ENCODE measurements at regions not wholly inside any gene's neighbourhood (a gene's known extent, or its start where the extent isn't known, plus 50 kb on each side); places are given as distances from the start of the nearest gene placed in this dataset.
"Not testable (repeated sequence)": the region's sequence is repeated elsewhere in the genome, so short reads cannot be mapped to it uniquely, and the experiment has no call there.

DNA sequence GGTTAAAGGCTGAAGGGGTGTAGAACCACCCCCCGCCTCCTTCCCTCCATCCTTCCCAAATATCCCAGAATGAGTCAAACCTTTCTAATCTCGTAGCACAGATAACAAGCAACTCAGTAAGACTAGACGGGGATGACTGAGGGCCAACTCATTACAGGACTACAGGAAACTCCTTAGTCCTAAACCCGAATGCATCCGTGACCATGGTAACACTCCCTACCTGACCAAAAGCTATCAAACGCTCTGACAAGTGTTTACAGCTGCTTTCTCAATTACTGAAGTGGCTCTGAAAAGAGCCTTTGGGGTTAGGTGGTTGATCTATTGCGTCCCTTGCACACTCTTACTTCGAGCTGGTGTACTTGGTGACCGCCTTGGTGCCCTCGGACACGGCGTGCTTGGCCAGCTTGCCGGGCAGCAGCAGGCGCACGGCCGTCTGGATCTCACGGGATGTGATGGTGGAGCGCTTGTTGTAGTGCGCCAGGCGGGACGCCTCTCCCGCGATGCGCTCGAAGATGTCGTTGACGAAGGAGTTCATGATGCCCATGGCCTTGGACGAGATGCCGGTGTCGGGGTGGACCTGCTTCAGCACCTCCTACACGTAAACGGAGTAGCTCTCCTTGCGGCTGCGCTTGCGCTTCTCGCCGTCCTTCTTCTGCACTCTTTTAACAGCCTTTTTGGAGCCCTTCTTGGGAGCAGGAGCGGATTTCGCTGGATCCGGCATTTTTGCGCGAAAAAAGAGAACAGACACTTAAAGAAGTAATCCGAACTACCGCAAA lies 67.4 kb downstream of the FAM72B start:
- not testable (repeated sequence) for DNase-seq (ENCODE audit: low read depth)

DNA sequence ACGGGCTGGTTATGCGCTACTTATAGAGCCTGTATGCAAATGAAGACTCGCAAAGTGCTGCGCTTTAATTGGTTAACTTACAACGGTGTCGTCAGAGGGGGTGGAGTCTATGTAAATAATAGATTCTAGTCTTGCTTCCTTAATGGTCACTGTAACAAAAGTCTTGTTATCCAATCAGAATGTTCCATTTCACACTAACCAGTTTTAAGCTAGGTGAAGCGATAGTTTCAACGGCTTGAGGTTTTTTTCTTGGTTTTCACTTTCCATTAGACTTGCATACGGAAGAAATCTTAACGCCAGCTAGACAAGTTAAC lies 66.9 kb downstream of the FAM72B start:
- DNase-seq (ENCODE audit: low read depth), result not testable (repeated sequence)

DNA sequence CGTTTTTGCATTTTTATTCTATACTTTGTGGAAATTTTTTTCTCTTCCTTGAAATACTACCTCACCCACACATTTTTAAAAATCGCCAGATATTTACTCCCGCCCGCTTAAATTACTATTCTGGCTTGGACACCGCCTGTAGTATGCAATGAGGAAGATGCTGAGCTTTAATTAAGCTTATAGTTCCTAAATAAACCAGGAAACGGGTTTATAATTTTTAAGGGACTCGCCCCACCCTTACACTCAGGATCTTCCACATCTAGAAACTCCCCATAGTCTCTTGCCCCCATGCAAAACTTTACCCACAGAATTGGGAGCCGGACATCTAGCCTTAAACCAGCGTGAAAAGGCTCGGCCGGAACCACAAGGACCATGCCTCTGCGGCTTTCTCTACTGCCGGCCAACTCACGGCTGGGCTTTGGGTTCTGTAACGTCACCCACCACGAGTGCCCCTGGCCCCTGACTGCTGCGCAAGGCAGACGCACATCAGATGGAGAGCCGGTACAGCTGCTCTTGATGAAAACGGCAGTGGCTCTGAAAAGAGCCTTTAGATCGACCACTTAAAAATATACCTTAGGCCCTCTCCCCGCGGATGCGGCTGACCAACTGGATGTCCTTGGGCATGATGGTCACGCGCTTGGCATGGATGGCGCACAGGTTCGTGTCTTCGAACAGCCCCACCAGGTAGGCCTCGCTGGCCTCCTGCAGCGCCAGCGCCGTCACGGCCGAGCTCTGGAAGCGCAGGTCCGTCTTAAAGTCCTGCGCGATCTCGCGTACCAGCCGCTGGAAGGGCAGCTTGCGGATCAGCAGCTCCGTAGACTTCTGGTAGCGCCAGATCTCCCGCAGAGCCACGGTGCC lies 66.3 kb downstream of the FAM72B start:
- DNase-seq (ENCODE audit: low read depth), result not testable (repeated sequence)

Data from stimulated activated CD8-positive, alpha-beta memory T cell treated with anti-CD3 and anti-CD28 coated beads, Interleukin-12 subunit alpha, Interleukin-12 subunit beta, amount 100 ng/mL, for 4 hours (primary cell).